GM20000 (cell line): ENCODE measurements at regions not wholly inside any gene's neighbourhood (a gene's known extent, or its start where the extent isn't known, plus 50 kb on each side); places are given as distances from the start of the nearest gene placed in this dataset.
A peak's percentile ranks its signal among the peaks of the same experiment; 100 is the strongest.

ENCODE experiments used
- DNase-seq: peaks from one replicate; pipeline ENCODE4 v3.0.0; 2012; ENCODE audit warnings: low spot score
- TF ChIP-seq, protein P1 (sequence below): IDR thresholded peaks from 2 replicates; pipeline ENCODE4 v1.5.1; 2012; ENCODE audit warnings: mild to moderate bottlenecking, control low read depth; ENCODE audit errors: extremely low read depth, missing control alignments

GRCh38 chr3:110767156-110767555 lies 304.5 kb upstream of the NECTIN3 start:
- no peak for DNase-seq
- TF ChIP-seq, protein P1, sequence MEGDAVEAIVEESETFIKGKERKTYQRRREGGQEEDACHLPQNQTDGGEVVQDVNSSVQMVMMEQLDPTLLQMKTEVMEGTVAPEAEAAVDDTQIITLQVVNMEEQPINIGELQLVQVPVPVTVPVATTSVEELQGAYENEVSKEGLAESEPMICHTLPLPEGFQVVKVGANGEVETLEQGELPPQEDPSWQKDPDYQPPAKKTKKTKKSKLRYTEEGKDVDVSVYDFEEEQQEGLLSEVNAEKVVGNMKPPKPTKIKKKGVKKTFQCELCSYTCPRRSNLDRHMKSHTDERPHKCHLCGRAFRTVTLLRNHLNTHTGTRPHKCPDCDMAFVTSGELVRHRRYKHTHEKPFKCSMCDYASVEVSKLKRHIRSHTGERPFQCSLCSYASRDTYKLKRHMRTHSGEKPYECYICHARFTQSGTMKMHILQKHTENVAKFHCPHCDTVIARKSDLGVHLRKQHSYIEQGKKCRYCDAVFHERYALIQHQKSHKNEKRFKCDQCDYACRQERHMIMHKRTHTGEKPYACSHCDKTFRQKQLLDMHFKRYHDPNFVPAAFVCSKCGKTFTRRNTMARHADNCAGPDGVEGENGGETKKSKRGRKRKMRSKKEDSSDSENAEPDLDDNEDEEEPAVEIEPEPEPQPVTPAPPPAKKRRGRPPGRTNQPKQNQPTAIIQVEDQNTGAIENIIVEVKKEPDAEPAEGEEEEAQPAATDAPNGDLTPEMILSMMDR: no peak

DNA sequence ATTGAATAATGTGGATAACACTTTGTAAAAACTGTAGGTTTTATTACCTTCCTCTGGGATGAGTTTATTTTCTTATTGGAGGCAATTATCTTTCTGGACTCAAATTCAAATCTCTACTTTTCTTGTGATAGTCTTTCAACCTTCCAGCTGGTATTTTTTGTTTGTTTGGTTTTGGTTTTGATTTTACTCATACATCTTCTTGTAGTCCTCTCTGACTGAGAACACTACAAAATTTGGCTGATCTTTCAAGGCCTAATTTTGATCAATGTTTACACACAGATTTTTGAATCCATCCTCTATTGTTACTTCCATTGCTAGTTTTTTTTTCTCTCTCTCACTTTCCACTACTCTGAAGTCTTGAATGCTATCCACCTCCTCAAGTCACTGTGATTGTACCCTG lies 303.8 kb upstream of the NECTIN3 start:
- TF ChIP-seq, protein P1: no peak
- peak; percentile 5 for DNase-seq

GRCh38 chr3:110773413-110773954 lies 298.1 kb upstream of the NECTIN3 start:
- TF ChIP-seq, protein P1: no peak
- no peak for DNase-seq

- no peak for DNase-seq
- TF ChIP-seq, protein P1: no peak
Observed at GRCh38 chr3:110774496-110775265, 296.9 kb upstream of the NECTIN3 start.

- TF ChIP-seq, protein P1: no peak
- DNase-seq: no peak
Observed at GRCh38 chr3:110779581-110779980, 292.0 kb upstream of the NECTIN3 start.

DNA sequence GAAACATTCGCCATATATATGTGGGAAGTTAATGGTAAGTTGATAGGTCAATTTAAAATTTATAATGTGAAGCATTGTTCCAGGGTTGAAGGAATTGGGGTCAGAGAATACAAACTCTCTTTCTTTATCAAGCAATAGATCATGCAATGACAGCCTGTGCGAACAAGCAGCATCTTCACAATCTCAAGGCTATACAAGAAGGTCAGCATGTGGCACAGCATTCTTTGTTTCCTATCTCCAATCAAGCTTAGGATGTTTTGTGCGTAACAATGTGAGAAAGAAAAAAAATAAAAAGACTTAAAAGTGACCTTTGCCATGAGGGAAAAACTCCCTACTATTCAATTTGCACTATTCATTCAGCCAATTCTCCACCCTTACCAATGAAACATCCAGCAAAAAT lies 288.1 kb upstream of the NECTIN3 start:
- TF ChIP-seq, protein P1: no peak
- no peak for DNase-seq

DNA sequence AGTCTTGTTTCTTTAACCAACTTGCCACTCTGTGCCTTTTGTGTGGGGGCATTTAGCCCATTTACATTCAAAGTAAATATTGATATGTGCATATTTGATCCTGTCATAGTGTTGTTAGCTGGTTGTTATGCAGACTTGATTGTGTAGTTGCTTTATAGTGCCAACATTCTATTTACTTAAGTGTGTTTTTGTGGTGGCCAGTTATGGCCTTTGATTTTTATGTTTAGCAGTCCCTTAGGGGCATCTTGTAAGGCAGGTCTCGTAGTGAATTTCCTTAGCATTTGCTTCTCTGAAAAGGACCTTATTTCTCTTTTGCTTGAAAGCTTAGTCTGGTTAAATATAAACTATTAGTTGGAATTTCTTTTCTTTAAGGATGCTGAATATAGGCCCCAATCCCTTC lies 282.8 kb upstream of the NECTIN3 start:
- TF ChIP-seq, protein P1: no peak
- DNase-seq: no peak
